PC-9 (cell line): ENCODE measurements at regions not wholly inside any gene's neighbourhood (a gene's known extent, or its start where the extent isn't known, plus 50 kb on each side); places are given as distances from the start of the nearest gene placed in this dataset.

ENCODE experiments used
- CTCF ChIP-seq: fragments of 200-600 bp; sonication (generic); conservative IDR thresholded peaks from 2 replicates; pipeline ENCODE4 v1.6.1; 2017; ENCODE audit warnings: mixed run types, antibody characterized with exemption, mild to moderate bottlenecking, moderate library complexity
- EZH2 ChIP-seq: fragments of 200-600 bp; sonication (generic); IDR thresholded peaks from 2 replicates; pipeline ENCODE4 v1.8.0; 2017; ENCODE audit warnings: antibody characterized with exemption, low read depth

- TF ChIP-seq CTCF: no peak
- TF ChIP-seq EZH2: no peak
These were observed 240.5 kb downstream of the TRIB2 start for GRCh38 chr2:12957251-12957650.
